ENCODE measurements at regions not wholly inside any gene's neighbourhood (a gene's known extent, or its start where the extent isn't known, plus 50 kb on each side); places are given as distances from the start of the nearest gene placed in this dataset.

DNA sequence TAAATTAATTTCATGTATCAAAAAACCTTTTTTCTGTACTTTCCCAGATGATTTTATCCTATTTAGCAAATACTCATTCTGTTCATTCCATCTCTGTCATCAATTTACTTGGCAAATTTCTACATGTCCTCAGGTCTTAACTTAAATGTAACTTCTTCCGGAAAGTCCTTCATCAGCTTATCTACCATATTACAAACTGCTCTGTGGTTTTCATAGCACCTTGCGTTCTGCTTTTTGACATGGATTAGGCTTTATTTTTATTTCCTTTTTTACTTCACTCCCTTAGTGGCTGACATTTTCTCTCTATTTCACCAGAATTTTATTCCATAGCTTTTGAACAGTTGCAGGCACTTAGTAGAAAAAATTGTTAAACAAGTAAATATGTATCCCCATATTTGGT is 1040.8 kb downstream of the TAF11L14 start:
- no TSS peak for BruUV-seq (replicated peaks)
- Histone ChIP-seq H3K27me3 (ENCODE audit: control insufficient read depth, insufficient read depth, low read length) (no peaks in the 10 kb centered on the region), H3K36me3 (ENCODE audit: control insufficient read depth, insufficient read depth, low read length) (no peaks in the 10 kb centered on the region), H3K9me3 (ENCODE audit: control insufficient read depth, insufficient read depth, low read depth, low read length) (no peaks in the 10 kb centered on the region), H3K4me1 (ENCODE audit: control insufficient read depth, insufficient read depth, low read length) (no peaks in the 10 kb centered on the region), H3K4me3 (ENCODE audit: low read depth in 2 of 2, low read length in 2 of 2) (no peak overlapping the region), H3K27ac (ENCODE audit: low read length) (no peak overlapping the region)
- intact Hi-C loops (cut with micrococcal nuclease; ENCODE audit: unreplicated experiment) (no loop called here), in situ Hi-C loops (cut with HindIII; ENCODE audit: low pct_unique_long_range_greater_than_20kb, low sequenced_read_pairs) (no loop called here)
- TF ChIP-seq REST (IDR thresholded peaks at IDR 0.05; ENCODE audit: insufficient read depth in 1 of 2, low read depth in 2 of 2, low read length in 1 of 2) (no peak), SIN3A (IDR thresholded peaks at IDR 0.05; ENCODE audit: borderline replicate concordance, insufficient read depth, low read depth, low read length) (no peak), POLR2AphosphoS5 (IDR thresholded peaks at IDR 0.05; ENCODE audit: low read depth, low read length) (no peak), TCF7L2 (IDR thresholded peaks at IDR 0.05; ENCODE audit: low read depth, low read length) (no peak)
- TF ChIP-seq, protein P1, sequence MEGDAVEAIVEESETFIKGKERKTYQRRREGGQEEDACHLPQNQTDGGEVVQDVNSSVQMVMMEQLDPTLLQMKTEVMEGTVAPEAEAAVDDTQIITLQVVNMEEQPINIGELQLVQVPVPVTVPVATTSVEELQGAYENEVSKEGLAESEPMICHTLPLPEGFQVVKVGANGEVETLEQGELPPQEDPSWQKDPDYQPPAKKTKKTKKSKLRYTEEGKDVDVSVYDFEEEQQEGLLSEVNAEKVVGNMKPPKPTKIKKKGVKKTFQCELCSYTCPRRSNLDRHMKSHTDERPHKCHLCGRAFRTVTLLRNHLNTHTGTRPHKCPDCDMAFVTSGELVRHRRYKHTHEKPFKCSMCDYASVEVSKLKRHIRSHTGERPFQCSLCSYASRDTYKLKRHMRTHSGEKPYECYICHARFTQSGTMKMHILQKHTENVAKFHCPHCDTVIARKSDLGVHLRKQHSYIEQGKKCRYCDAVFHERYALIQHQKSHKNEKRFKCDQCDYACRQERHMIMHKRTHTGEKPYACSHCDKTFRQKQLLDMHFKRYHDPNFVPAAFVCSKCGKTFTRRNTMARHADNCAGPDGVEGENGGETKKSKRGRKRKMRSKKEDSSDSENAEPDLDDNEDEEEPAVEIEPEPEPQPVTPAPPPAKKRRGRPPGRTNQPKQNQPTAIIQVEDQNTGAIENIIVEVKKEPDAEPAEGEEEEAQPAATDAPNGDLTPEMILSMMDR (IDR thresholded peaks at IDR 0.05): no peak
- POLR2A ChIA-PET: no interaction called here
- DNase-seq (ENCODE audit: low read depth, low spot score) (no peak), ATAC-seq (no peak)
- CTCF ChIA-PET: no interaction called here

DNA sequence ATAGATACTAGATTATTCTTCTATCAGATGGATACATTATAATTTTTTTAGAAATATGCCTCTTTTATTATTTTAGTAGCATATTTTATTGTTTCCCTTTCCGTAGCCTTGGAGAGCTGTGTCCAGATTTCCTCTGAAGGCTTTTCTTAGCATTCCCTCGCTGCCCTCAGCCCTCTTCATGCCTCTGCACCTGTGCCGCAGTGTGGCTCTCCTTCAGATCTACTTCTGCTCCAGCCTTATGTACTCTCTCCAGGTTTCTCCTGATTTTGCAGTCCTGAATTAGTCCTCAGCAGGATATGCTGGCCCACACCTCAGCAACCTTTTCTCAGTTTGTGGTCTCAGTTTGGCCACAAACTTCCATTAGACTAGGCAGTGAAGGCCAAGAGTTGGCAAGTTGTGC is 1052.0 kb downstream of the TAF11L14 start:
- DNase-seq (ENCODE audit: low read depth, low spot score) (no peak), ATAC-seq (no peak)
- in situ Hi-C loops (cut with HindIII; ENCODE audit: low pct_unique_long_range_greater_than_20kb, low sequenced_read_pairs) (no loop called here), intact Hi-C loops (cut with micrococcal nuclease; ENCODE audit: unreplicated experiment) (no loop called here)
- TF ChIP-seq TCF7L2 (IDR thresholded peaks at IDR 0.05; ENCODE audit: low read depth, low read length) (no peak), POLR2AphosphoS5 (IDR thresholded peaks at IDR 0.05; ENCODE audit: low read depth, low read length) (no peak), REST (IDR thresholded peaks at IDR 0.05; ENCODE audit: insufficient read depth in 1 of 2, low read depth in 2 of 2, low read length in 1 of 2) (no peak), SIN3A (IDR thresholded peaks at IDR 0.05; ENCODE audit: borderline replicate concordance, insufficient read depth, low read depth, low read length) (no peak)
- no peak overlapping the region for H3K4me3 ChIP-seq (ENCODE audit: low read depth in 2 of 2, low read length in 2 of 2)
- H3K27me3 ChIP-seq (ENCODE audit: control insufficient read depth, insufficient read depth, low read length): no peaks in the 10 kb centered on the region
- H3K36me3 ChIP-seq (ENCODE audit: control insufficient read depth, insufficient read depth, low read length): no peaks in the 10 kb centered on the region
- no peaks in the 10 kb centered on the region for H3K4me1 ChIP-seq (ENCODE audit: control insufficient read depth, insufficient read depth, low read length)
- ChIA-PET POLR2A (no interaction called here), CTCF (no interaction called here)
- no peaks in the 10 kb centered on the region for H3K9me3 ChIP-seq (ENCODE audit: control insufficient read depth, insufficient read depth, low read depth, low read length)
- BruUV-seq (replicated peaks): no TSS peak
- H3K27ac ChIP-seq (ENCODE audit: low read length): no peak overlapping the region
